ENCODE measurements at regions not wholly inside any gene's neighbourhood (a gene's known extent, or its start where the extent isn't known, plus 50 kb on each side); places are given as distances from the start of the nearest gene placed in this dataset.

GRCh38 chr14:85310491-85311272 is 219.3 kb upstream of the FLRT2 start:
- Mint-ChIP-seq H3K27ac (ENCODE audit: unreplicated experiment) (no peak overlapping the region), H3K4me1 (ENCODE audit: low read depth, unreplicated experiment) (no peaks in the 10 kb centered on the region), H3K4me3 (ENCODE audit: unreplicated experiment) (no peak overlapping the region), H3K9me3 (ENCODE audit: unreplicated experiment) (no peaks in the 10 kb centered on the region), H3K27me3 (ENCODE audit: insufficient read depth, unreplicated experiment) (no peaks in the 10 kb centered on the region), H3K36me3 (ENCODE audit: insufficient read depth, unreplicated experiment) (no peaks in the 10 kb centered on the region)
- intact Hi-C loops (cut with micrococcal nuclease; ENCODE audit: unreplicated experiment) = no loop called here
- Histone ChIP-seq H3K9me3 (no peaks in the 10 kb centered on the region), H3K27me3 (replicated peaks; ENCODE audit: control insufficient read depth, insufficient read depth, low read length) (no peaks in the 10 kb centered on the region), H3K4me1 (no peaks in the 10 kb centered on the region), H3K36me3 (ENCODE audit: control insufficient read depth, insufficient read depth, low read length) (no peaks in the 10 kb centered on the region), H3K4me3 (ENCODE audit: low read depth, low read length) (no peak overlapping the region)
- BruUV-seq (replicated peaks) = no TSS peak
- no peak for TF ChIP-seq CTCF (IDR thresholded peaks at IDR 0.05; ENCODE audit: insufficient read depth in 1 of 2, low read depth in 1 of 2, low read length in 1 of 2, severe bottlenecking in 1 of 2, unreplicated experiment in 1 of 2)
- no peak for DNase-seq
- CTCF ChIA-PET = no interaction called here
- POLR2A ChIA-PET = no interaction called here

GRCh38 chr14:85313560-85314207 is 216.3 kb upstream of the FLRT2 start:
- no peak for TF ChIP-seq CTCF (IDR thresholded peaks at IDR 0.05; ENCODE audit: insufficient read depth in 1 of 2, low read depth in 1 of 2, low read length in 1 of 2, severe bottlenecking in 1 of 2, unreplicated experiment in 1 of 2)
- H3K36me3 ChIP-seq (ENCODE audit: control insufficient read depth, insufficient read depth, low read length) = no peaks in the 10 kb centered on the region
- intact Hi-C loops (cut with micrococcal nuclease; ENCODE audit: unreplicated experiment) = no loop called here
- no peak overlapping the region for H3K27ac Mint-ChIP-seq (ENCODE audit: unreplicated experiment)
- DNase-seq = no peak
- H3K4me1 Mint-ChIP-seq (ENCODE audit: low read depth, unreplicated experiment) = no peaks in the 10 kb centered on the region
- ChIA-PET POLR2A (interaction anchor here (0.6 kb wide), 1 partner anchor 12 kb away, joined by 4 read pairs; no protein-coding TSS in a partner anchor), CTCF (no interaction called here)
- no peak overlapping the region for H3K4me3 Mint-ChIP-seq (ENCODE audit: unreplicated experiment)
- no peaks in the 10 kb centered on the region for H3K27me3 Mint-ChIP-seq (ENCODE audit: insufficient read depth, unreplicated experiment)
- BruUV-seq (replicated peaks) = no TSS peak
- no peaks in the 10 kb centered on the region for H3K9me3 Mint-ChIP-seq (ENCODE audit: unreplicated experiment)
- H3K36me3 Mint-ChIP-seq (ENCODE audit: insufficient read depth, unreplicated experiment) = no peaks in the 10 kb centered on the region
- no peaks in the 10 kb centered on the region for H3K27me3 ChIP-seq (replicated peaks; ENCODE audit: control insufficient read depth, insufficient read depth, low read length)
- no peak overlapping the region for H3K4me3 ChIP-seq (ENCODE audit: low read depth, low read length)
- H3K4me1 ChIP-seq = no peaks in the 10 kb centered on the region
- no peaks in the 10 kb centered on the region for H3K9me3 ChIP-seq

GRCh38 chr14:85315290-85315689 is 214.7 kb upstream of the FLRT2 start:
- no peaks in the 10 kb centered on the region for H3K27me3 ChIP-seq (replicated peaks; ENCODE audit: control insufficient read depth, insufficient read depth, low read length)
- ChIA-PET CTCF (no interaction called here), POLR2A (no interaction called here)
- BruUV-seq (replicated peaks) = no TSS peak
- no peak overlapping the region for H3K4me3 ChIP-seq (ENCODE audit: low read depth, low read length)
- no peaks in the 10 kb centered on the region for H3K9me3 ChIP-seq
- intact Hi-C loops (cut with micrococcal nuclease; ENCODE audit: unreplicated experiment) = no loop called here
- H3K27me3 Mint-ChIP-seq (ENCODE audit: insufficient read depth, unreplicated experiment) = no peaks in the 10 kb centered on the region
- no peaks in the 10 kb centered on the region for H3K36me3 Mint-ChIP-seq (ENCODE audit: insufficient read depth, unreplicated experiment)
- H3K4me1 ChIP-seq = no peaks in the 10 kb centered on the region
- no peak overlapping the region for H3K27ac Mint-ChIP-seq (ENCODE audit: unreplicated experiment)
- no peak for TF ChIP-seq CTCF (IDR thresholded peaks at IDR 0.05; ENCODE audit: insufficient read depth in 1 of 2, low read depth in 1 of 2, low read length in 1 of 2, severe bottlenecking in 1 of 2, unreplicated experiment in 1 of 2)
- H3K4me3 Mint-ChIP-seq (ENCODE audit: unreplicated experiment) = no peak overlapping the region
- H3K4me1 Mint-ChIP-seq (ENCODE audit: low read depth, unreplicated experiment) = no peaks in the 10 kb centered on the region
- H3K9me3 Mint-ChIP-seq (ENCODE audit: unreplicated experiment) = no peaks in the 10 kb centered on the region
- DNase-seq = no peak
- no peaks in the 10 kb centered on the region for H3K36me3 ChIP-seq (ENCODE audit: control insufficient read depth, insufficient read depth, low read length)

Data from Caco-2 (cell line).